Activated T-helper 1 cell treated with anti-CD3 and anti-CD28 coated beads, Interleukin-2, amount 50 U/mL, for 16 hours (primary cell): ENCODE measurements at regions not wholly inside any gene's neighbourhood (a gene's known extent, or its start where the extent isn't known, plus 50 kb on each side); places are given as distances from the start of the nearest gene placed in this dataset.
"Not testable (repeated sequence)": the region's sequence is repeated elsewhere in the genome, so short reads cannot be mapped to it uniquely, and the experiment has no call there.

Source experiments
- DNase-seq, 2 donors: peaks; one replicate each; pipeline ENCODE4 v3.0.0-alpha.2; 2020; ENCODE audit warnings: low read depth in 1 of 2, low spot score in 1 of 2

DNA sequence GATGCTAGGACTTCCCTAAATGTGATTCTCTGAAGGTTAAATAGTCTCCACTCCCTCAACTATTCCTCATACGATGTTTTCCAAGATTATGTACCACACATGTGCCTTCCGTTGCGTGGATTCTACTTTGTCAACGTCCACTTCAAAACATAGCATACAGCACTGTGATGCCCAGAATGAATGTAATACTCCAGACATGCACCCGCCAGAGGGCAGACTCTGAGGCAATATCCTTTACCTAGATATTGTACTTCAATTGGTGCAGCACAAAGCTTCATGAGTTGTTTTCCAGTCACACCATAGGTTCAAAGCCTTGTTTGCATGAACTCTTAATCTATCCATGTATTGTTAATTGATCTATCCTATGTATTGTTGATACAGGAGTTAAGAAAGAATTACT lies 201.0 kb upstream of the NABP1 start:
- no peak for DNase-seq

DNA sequence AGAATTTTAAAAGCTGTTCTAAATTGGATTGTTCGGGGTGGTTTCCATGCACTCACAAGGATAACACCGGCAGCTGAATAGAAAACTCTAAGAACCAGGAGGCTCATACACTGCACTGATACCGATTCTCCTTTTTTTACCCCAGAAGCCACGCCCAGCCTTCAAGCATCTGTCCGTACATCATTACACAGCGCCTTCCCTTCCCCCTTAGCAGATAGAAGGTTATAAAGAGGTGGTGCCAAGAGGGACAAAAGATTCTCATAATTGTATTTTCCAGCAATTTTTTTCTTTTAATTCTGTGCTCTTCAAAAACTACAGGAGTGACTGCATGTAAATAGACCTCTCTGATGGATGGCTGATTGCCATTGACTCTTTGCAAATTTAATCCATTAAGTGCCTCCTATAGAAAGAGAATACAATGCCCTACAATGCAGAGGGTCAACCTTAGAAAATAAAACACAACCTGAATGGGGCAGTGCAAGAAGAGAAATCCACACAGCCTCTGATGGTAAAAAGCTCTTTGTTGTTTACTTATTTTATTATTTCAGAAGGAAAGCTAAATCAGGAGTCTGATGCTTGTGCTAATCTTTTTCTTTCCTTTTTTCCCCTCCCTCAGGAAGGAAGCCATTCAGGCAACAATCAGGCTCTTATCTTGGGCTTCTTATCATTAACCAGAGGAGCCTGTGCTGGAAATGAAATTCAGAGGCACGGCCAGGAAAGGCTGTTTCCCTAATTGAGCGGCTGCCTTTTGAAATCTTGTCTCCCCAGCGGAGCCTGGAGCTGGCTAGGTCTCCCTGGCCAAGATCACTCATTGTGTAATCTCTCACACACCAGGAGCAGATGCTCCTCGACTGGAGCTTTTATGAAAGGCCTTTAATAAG lies 198.9 kb upstream of the NABP1 start:
- DNase-seq, result no peak

DNA sequence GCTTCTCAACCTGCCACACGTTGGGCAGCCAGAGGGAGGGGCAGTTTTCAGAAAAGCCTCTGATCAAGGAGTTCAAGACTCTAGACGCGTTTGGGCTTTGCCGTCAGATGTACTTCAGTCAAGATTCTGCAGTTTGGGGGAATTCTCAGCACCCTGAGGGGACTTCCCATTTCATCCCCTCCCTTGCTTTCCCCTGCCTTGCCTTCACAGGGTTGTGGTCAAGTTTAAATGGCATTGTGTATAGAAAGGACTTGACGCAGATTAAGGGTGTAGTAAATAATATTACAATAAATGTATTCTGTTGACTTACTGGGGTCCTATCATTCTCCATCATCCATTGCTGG lies 198.3 kb upstream of the NABP1 start:
- no peak for DNase-seq

DNA sequence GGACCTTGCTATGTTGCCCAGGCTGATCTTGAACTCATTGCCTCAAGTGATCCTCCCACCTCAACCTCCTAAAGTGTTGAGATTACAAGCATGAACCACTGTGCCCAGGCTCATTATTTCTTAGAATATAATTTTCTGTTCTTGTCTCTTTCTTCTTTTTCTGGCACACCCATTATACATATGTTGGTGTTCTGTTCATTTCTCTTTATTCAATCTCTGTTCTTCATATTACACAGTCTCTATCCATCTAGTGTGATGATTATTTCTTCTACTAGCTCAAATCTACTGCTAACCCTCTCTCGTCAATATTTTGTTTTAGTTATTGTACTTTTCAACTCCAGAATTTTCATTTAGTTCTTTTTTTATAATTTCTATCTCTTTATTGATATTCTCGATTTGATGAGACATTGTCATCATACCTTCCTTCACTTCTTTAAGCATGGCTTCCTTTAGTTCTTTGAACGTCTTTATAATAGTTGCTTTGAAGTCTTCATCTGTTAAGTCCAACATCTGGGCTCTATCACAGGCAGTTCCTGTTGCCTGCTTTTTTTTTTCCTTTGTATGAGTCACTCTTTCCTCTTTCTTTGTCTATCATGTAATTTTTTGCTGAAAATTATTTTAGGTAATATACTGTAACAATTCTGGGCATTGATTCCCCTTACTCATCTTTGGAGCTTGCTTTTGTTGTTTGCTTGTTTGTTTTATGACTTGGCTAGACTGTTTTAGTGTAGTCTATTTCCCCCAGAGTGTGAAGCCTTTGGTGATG lies 196.4 kb upstream of the NABP1 start:
- no peak for DNase-seq

DNA sequence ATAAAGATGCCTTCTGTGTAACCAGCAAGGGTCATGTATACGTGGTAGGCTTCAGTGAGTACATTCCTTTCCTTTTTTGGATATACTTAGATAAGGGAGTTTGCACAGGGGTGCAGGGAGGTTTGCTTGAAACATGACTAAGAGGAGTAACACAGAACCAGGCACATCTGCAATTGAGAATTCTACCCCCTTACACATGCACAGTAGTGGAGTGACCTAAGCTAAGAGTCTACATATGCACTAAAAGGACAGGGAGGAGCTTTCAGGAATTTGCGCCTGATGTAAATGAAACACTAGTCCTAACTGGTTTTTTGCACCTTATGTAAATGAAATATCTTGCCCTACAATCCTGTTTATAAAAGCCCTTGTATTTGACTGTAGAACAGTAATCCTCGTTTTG lies 194.8 kb upstream of the NABP1 start:
- no peak for DNase-seq

DNA sequence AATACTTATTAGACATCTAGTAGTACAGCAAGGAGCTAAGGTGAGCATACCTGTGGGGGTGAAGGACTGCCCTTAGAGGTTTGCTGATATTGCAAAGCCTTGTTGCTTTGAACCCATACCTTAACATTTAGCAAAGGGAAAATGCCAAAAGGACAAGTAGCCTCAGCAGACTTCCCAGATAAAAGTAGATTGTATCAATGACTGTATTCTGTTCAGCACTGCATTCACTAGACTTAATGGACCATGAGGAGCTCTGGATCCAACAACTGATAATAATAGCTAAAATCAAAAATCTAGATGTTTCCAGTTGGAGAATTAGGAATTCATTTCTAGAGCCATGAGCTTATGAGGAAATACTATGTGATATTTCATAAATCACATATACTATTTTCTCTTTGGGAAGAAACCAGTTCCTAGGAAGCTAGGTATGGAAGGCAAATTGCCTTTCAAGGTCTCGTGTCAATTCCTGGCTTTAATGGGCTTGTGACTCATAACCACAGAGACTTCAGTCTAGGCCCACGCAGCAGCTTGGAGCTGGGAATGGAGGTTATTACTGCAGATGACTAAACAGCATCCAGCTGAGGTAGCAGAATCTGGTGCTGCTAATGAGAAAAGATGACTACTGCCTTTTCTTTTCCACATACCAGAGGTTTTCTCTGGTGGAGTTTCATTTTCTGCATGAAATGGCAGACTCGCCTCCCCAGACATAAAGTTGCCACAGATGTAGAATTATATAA lies 191.2 kb upstream of the NABP1 start:
- DNase-seq, result no peak

DNA sequence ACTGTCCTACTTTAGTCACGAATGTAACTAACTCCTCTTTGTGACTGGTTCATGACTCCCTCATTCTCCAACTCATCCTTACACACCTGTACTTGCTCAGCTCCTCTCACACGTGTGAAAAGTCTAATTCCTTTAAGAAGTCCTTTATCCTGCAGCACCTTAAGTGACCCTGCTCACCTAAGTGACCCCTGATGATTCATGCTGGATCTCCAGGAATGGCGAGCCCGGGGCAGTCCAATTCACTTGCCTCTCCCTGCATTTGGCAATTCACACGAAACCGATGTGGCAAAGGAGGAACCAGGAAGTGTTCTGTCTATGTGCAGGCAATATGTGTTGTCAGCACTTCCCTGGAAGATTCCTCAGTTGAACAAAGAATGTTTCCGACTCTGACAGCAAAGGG lies 189.8 kb upstream of the NABP1 start:
- DNase-seq, result no peak

DNA sequence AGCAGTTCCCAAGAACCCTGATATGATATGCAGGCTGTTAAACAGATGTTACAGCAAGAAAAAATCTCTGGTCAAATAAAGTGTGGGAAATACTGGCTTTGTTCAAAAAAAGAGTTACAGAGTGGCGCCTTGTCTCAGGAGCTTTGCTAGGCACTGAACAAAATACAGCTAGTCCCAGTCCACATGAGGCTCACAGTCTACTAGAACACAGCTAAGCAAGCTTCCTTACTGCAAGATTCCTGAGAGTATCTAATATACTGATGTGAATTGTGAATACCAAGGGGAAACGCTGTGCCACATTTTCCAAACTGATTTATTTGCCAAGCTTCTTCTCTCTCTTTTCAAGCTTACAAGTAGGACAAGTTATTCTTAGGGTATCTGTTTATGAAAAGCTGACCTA lies 188.8 kb upstream of the NABP1 start:
- DNase-seq, result no peak

DNA sequence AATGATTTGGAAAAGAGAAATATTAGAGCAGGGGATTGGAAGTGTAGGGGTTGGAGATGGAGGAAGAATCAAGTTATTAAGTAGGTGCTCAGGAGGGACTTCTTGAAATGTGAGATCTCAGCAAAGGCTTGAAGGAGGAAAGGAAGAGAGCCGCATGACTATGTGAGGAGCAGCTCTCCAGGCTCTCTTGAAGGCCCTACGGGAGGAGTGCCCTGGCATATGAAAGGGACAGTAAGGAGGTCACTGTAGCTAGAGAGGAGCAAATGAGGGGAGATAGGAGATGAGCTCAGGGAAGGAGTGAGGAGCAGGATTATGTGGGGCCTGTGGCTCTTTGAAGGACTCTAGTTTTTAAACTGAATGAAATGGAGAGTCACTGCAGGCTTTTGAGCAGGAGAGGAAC lies 181.1 kb upstream of the NABP1 start:
- DNase-seq, result no peak

DNA sequence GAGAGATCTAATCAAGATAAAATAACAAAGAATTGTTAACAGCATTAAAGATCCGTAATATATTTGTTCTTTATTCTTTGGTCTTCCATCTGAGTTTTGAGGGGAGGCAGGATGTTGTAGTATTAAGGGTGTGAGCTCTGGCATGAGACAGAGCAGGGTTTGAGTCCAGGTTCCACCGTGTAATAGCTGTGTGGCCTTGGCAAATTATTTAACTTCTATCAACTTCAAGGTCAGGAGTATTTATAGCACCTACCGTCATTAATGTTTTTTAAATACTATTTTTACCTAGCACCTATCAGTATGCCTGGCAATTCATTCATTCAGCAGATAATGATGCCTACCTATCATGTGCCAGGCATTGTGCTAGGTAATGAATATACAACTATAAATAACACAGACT lies 180.1 kb upstream of the NABP1 start:
- DNase-seq, result no peak

DNA sequence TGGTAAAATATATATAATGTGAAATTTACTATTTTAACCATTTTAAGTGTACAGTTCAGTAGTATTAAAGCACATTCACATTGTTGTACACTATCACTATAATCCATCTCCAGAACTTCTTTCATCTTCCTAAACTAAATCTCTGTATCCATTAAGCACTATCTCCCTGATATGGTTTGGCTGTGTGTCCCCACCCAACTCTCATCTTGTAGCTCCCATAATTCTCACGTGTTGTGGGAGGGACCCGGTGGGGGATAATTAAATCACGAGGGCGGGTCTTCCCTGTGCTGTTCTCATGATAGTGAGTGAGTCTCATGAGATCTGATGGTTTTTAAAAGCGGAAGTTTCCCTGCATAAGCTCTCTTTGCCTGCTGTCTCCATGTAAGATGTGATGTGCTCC lies 178.9 kb upstream of the NABP1 start:
- DNase-seq, result no peak

DNA sequence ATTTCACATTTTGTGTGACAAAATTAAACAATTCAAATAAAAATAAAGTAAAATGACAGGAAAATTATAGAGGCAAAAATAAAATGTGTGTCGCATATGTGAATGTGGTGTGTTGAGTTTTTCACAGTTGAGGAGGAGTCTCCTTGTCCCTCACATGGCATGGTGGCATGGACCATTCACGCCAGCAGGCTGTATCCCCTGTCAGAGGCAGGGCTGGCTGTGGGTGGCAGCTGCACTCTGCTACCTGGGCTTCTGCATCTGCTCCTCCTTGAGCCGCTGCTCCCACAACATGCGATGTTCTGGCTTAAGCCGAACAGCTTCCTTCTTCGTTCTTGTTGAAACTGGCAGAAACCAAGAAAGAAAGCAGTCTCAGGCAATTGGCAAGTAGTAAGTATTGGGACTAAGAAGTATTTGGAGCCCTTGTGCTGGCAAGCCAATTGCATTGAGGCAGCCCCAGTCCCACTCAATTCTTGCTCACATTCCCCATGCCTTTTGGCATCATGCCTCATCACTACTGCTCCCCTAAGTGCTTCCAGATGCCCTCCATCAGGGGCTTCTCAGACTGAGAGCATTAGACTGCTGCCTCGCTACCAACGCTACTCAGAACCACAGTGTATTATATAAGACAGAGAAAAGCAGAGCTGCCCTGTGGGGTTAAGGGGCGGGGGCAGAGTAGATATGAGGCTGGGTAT lies 177.9 kb upstream of the NABP1 start:
- no peak for DNase-seq

DNA sequence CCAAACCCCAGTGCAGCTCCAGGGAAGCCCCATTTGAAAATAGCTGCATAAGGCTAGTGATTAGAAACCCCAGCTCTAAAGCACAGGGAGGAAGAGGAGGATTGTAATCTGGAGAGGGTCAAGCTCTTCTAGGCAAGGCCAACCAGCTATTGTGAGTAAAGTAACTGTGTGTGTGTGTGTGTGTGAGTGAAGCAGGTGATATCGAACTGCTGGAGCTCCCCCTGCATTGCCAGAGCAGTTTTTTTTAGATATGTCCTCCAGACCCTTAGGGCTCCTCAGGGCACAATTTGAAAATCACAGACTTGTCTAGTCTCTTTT lies 177.4 kb upstream of the NABP1 start:
- DNase-seq, result no peak

DNA sequence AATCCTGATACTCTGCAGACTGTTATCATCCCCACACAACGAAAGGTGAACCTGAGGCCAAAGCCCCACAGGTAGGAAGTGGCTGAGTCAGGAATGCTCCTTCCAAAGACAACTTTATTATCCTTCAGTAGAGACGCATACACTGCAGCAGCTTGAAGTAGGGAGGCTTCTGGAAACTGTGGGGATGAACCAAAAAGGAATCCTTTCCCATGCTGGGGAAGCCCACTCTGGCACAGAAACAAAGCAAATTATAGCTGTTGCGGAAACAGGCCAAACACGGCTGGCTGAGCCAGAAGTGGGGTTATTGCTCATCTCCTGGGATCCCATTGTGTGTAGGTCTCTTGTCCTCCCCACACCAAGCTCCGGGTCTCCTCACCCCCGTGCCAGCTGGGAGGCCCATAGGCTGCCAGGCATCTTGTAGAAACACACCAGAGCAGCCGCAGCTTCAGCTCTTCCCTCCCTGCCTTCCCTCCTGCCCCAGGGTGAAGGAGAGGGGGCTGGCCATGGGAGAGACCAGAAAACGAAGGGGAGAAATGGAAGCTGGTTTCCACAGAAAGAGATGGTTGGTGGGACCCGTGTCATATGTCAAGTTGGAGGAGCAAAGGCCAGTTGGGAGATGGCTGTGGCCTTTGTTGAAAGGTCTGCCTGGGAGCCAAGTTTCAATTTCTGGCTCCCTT lies 176.9 kb upstream of the NABP1 start:
- no peak for DNase-seq

DNA sequence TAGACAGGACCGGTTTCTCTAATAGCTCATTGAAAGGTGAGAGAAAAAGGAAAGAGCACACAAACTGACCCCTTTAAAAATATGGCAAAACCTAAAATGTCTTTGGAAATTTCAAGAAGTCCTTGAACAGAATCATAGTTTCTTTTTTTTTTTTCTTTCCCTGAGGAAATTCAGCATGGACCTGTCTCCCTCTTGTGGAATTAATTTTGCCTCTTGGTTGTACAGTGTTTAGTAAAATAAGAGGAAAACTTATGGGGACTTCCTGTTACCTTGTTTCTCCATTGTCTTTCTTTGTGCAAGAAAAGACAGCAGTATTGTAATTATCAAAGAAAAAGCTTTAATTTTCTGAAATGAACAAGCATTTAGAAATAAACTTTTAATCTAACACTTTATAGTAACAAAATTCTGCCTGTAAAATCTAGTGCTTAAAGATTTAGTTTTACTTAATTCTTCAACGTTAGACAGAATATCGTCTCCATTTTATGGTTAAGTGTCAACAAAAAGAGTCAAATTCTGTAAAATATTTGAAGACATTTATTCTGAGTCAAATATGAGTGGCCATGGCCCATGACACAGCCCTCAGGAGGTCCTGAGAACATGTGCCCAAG lies 176.3 kb upstream of the NABP1 start:
- DNase-seq, result no peak

DNA sequence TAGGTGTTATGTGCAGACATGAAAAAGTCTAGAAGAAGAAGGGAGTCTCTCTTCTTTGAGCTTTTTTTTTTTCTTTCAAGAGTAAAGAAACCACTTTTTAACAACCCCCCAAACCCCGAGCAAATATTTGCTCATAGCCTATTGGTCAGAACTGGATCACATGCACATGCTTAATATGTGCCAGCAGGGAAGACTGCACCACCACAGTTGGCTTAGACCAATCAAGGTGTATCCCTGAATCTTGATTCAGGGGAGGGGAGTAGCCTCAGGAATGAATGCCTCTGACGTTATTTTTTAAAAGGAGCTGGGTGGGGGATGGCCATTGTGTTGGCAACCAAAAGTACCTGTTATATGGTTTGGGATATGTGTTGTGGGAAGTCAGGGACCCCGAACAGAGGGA lies 171.4 kb upstream of the NABP1 start:
- no peak for DNase-seq

DNA sequence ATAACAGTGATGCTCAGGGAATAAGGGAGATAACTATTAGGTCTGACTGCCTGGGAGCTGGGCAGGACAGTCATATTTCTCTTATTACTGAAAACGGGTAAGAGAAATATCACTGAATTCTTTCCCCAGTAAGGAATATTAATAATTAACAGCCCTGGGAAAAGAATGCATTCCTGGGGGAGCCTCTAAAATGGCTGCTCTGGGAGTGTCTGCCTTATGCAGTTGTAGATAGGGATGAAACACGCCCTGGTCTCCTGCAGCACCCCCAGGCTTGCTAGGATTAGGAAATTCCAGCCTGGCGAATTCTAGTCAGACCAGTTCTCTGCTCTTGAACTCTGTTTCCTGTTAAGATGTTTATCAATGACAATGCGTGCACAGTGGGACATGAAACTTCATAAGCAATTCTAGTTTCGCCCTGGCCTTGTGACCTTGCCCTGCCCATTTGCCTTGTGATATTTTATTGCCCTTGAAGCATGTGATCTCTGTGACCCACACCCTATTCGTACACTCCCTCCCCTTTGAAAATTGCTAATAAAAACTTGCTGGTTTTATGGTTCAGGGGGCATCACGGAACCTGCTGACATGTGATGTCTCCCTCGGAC lies 170.6 kb upstream of the NABP1 start:
- not testable (repeated sequence) for DNase-seq

DNA sequence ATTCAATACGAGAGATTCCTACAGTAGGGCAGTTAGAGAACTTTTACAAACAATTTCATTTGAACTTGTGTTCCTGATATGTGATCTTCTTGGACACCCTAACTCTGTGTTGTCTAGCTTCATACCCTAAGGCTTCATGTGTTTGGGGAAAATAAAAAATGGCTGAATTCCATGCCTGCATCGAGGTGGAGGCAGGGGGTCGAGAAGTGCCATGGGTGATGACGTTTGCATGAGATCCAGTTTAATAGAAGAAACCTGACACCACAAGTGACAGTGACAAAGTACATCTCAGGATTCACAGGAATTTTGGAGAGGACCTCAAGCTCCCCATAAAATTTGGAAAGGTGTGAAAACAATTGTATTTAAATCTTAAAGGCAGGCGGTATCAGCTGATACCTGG lies 169.2 kb upstream of the NABP1 start:
- no peak for DNase-seq

DNA sequence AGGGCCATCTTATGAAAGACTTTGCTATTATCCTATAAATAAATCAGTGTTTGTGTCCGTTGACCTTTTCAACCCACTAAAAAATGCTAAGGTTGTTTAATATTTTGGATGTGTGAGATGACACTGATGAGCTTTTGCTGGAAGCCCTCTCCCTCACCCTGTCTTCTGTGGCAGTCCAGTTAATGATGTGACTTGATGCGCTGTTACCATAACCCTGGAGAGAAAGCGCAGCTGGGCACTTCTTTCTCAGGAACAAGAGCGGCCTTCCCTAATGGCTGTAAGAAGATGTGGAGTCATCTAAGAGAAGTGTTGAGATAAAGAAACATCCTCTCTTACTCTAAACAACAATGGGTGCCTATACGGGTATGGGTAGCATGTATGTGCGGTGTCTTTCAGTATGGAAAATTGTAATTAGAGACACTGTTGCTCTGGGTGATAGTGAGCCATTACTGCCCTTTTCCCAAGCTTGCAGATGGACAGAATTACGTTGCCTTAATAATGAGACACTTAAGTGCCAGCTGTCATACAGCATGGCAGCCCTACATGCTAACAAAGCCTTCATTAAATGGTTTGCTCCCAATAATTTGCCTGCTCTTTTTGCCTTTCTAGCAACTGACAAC lies 165.6 kb upstream of the NABP1 start:
- DNase-seq, result no peak

DNA sequence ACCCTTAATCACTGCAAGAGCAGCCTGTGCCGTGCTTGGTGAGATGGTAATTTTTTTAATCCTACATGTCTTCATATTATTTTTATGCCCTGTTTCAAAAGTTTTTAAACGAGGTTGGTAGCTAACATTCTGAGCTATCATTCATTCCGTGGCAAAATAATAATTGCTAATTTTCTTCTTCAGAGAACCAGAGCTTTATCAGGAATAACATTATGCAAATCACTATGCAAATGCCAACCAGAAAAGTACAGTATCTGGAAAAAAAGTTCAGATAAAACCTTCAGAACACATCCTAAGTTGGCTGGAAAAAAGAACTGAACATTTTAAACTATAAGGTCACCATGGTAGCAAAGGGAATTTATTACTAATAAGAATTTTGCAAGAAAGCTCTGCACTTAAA lies 165.1 kb upstream of the NABP1 start:
- no peak for DNase-seq
